MCF 10A (cell line): ENCODE measurements at regions not wholly inside any gene's neighbourhood (a gene's known extent, or its start where the extent isn't known, plus 50 kb on each side); places are given as distances from the start of the nearest gene placed in this dataset.

Experiments
- BruUV-seq: library from RNA; stranded (reverse); fragments of 400-500 nt; replicated peaks from 2 replicates; lab custom pipeline; 2021; lab: Mats Ljungman, UMichigan
- CTCF ChIA-PET: fragments of 300-600 bp; sonication (Branson Sonifier 250); formaldehyde crosslinking; extraction: SDS; loops from one replicate; lab custom pipeline; 2021; ENCODE audit warnings: antibody characterized with exemption, inconsistent platforms; lab: Yijun Ruan, JAX
- POLR2A ChIA-PET: fragments of 300-600, 350-650 bp; sonication (Branson Sonifier 250); formaldehyde crosslinking; extraction: SDS; loops from one replicate; lab custom pipeline; 2020; ENCODE audit warnings: antibody characterized with exemption, inconsistent platforms; lab: Yijun Ruan, JAX
- DNase-seq: peaks from one replicate; pipeline ENCODE4 v3.0.0-alpha.2; 2018; ENCODE audit not compliant: unreplicated experiment
- H3K27ac Mint-ChIP-seq: one replicate; pipeline ENCODE4 v1.8.0; 2022; ENCODE audit warnings: mild to moderate bottlenecking, low read depth, mixed read lengths; ENCODE audit not compliant: unreplicated experiment
- H3K27me3 Mint-ChIP-seq: one replicate; pipeline ENCODE4 v1.8.0; 2022; ENCODE audit warnings: mixed read lengths; ENCODE audit not compliant: insufficient read depth, unreplicated experiment
- H3K36me3 Mint-ChIP-seq: one replicate; pipeline ENCODE4 v1.8.0; 2022; ENCODE audit warnings: mild to moderate bottlenecking, moderate library complexity, mixed read lengths; ENCODE audit not compliant: insufficient read depth, unreplicated experiment
- H3K4me1 Mint-ChIP-seq: one replicate; pipeline ENCODE4 v1.8.0; 2022; ENCODE audit warnings: mixed read lengths; ENCODE audit not compliant: insufficient read depth, unreplicated experiment
- H3K4me3 Mint-ChIP-seq: one replicate; pipeline ENCODE4 v1.8.0; 2022; ENCODE audit warnings: mild to moderate bottlenecking, moderate library complexity, mixed read lengths; ENCODE audit not compliant: unreplicated experiment
- H3K9me3 Mint-ChIP-seq: one replicate; pipeline ENCODE4 v1.8.0; 2022; ENCODE audit warnings: mixed read lengths; ENCODE audit not compliant: unreplicated experiment
- intact Hi-C: fragments of 100-400 bp; cut with micrococcal nuclease; formaldehyde crosslinking; loops from 2 replicates; pipeline ENCODE4 v1.14.1; 2022
- TF ChIP-seq, protein P1 (sequence below): fragments of 200-600 bp; IDR thresholded peaks from one replicate; pipeline ENCODE4 v1.8.0; 2022; ENCODE audit warnings: antibody characterized with exemption, mild to moderate bottlenecking; ENCODE audit not compliant: unreplicated experiment

DNA sequence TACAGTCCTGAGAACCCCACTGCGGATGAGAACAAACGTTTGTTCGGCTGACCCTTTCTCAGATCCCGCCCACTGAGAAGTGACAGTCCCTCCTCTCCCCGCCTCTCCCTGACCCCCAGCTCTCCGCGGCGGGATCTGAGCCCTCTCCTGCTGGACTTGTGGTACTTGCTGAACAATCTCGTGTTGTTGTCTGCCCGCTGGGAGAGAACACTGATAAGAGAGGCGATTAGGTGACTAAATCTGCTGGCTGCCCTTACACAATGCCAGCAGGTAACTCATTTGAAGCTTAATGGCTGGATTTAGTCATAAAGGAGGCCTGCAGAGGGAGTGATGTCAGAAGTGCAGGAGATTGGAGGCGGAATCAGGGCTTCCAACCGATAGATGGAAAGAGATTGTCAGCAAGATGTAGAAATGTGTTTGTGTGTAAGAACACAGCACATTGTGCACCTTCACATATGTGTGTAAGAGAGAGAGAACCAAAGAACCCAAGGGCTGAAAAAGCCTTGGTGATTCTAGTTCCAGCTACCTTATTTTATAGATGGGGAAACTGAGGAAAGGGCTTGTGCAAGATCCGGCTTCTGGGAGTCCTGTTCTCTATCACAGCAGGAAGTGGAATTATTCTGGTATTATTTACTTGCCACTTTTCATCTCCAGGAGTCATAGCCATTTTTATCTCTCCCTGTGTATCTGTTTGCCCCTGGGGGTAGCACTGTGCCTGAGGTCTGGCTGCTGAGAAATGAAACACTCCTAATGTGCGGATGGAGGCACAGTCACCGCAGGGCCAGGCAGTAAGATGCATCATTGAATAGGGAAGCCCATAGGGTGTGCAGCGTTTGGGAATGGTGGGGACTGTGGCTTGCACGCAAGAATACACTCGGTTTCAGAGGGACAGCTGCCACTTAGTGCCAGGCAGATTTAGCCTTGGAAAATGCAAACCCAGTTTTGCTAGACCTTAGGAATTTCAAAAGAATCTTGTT is 203.7 kb upstream of the MSX2 start:
- ChIA-PET CTCF (no interaction called here), POLR2A (interaction anchor here (0.7 kb wide), 1 partner anchor 24 kb away, joined by 3 read pairs; no protein-coding TSS in a partner anchor)
- H3K4me1 Mint-ChIP-seq = no peaks in the 10 kb centered on the region
- H3K36me3 Mint-ChIP-seq = no peaks in the 10 kb centered on the region
- intact Hi-C loops = no loop called here
- BruUV-seq = no TSS peak
- no peaks in the 10 kb centered on the region for H3K9me3 Mint-ChIP-seq
- H3K4me3 Mint-ChIP-seq = no peak overlapping the region
- H3K27ac Mint-ChIP-seq = no peak overlapping the region
- H3K27me3 Mint-ChIP-seq = peaks cover 14% of the 10 kb centered on the region
- TF ChIP-seq, protein P1, sequence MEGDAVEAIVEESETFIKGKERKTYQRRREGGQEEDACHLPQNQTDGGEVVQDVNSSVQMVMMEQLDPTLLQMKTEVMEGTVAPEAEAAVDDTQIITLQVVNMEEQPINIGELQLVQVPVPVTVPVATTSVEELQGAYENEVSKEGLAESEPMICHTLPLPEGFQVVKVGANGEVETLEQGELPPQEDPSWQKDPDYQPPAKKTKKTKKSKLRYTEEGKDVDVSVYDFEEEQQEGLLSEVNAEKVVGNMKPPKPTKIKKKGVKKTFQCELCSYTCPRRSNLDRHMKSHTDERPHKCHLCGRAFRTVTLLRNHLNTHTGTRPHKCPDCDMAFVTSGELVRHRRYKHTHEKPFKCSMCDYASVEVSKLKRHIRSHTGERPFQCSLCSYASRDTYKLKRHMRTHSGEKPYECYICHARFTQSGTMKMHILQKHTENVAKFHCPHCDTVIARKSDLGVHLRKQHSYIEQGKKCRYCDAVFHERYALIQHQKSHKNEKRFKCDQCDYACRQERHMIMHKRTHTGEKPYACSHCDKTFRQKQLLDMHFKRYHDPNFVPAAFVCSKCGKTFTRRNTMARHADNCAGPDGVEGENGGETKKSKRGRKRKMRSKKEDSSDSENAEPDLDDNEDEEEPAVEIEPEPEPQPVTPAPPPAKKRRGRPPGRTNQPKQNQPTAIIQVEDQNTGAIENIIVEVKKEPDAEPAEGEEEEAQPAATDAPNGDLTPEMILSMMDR = no peak
- no peak for DNase-seq

- H3K36me3 Mint-ChIP-seq = no peaks in the 10 kb centered on the region
- no peak overlapping the region for H3K4me3 Mint-ChIP-seq
- H3K4me1 Mint-ChIP-seq = no peaks in the 10 kb centered on the region
- intact Hi-C loops = no loop called here
- CTCF ChIA-PET = no interaction called here
- H3K9me3 Mint-ChIP-seq = no peaks in the 10 kb centered on the region
- BruUV-seq = no TSS peak
- POLR2A ChIA-PET = interaction anchor here (0.7 kb wide), 1 partner anchor 24 kb away, joined by 3 read pairs; no protein-coding TSS in a partner anchor
- no peak for DNase-seq
- H3K27ac Mint-ChIP-seq = no peak overlapping the region
- H3K27me3 Mint-ChIP-seq = peaks cover 14% of the 10 kb centered on the region
- TF ChIP-seq, protein P1 = no peak
Observed at GRCh38 chr5:174521449-174521848, 202.9 kb upstream of the MSX2 start.

DNA sequence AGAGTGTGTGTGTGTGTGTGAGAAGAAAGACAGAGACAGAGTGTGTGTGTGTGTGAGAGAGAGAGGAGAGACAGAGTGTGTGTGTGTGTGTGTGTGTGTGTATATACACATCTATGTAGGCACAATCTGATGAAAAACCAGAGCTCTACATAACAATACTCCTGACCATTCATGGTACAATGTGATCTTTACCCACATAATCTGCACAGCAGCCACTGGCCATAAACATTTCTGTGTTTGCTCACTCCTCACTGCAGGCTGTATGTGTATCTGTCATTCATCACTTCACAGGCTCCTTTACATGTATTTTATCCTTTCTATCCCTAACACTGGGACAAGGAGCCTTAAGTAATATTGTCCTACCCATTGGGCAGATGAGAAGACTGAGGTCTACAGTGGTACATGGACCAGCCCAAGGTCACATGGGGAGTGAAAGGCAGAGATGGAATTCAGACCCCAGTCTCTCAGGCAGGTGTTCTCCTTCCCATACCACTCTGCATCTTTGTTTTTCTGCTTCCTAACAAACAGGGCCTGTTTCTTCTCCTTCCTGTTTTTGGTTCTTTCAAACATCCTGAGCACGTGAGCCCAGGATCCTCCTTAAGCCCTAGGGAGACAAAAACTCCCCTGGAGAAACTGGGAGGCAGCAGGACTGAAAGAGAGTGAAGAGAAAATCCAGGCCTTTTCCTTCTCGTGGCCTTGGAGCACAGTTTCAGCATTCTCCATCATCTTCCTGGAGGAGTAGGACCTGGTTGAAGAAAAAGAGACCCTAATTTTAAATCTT is 201.7 kb upstream of the MSX2 start:
- Mint-ChIP-seq H3K27me3 (peaks cover 14% of the 10 kb centered on the region), H3K36me3 (no peaks in the 10 kb centered on the region), H3K27ac (no peak overlapping the region), H3K4me3 (no peak overlapping the region), H3K4me1 (no peaks in the 10 kb centered on the region), H3K9me3 (no peaks in the 10 kb centered on the region)
- no TSS peak for BruUV-seq
- no peak for DNase-seq
- intact Hi-C loops = loop anchor here (1.0 kb wide), 2 partner anchors 202 to 271 kb away; partner anchors contain the start of gene MSX2
- ChIA-PET POLR2A (interaction anchor here (2.1 kb wide), 1 partner anchor 11 kb away, joined by 6 read pairs; no protein-coding TSS in a partner anchor), CTCF (no interaction called here)
- TF ChIP-seq, protein P1 = no peak
